H9 (cell line): ENCODE measurements at regions not wholly inside any gene's neighbourhood (a gene's known extent, or its start where the extent isn't known, plus 50 kb on each side); places are given as distances from the start of the nearest gene placed in this dataset.

Experiments used
- DNase-seq: peaks from one replicate; pipeline ENCODE4 v3.0.0-alpha.2; 2017
- H2AFZ ChIP-seq: one replicate; pipeline ENCODE4 v1.6.1; 2013; ENCODE audit warnings: mild to moderate bottlenecking, low read length, control low read depth, moderate library complexity
- H2AK5ac ChIP-seq: 2 replicates; pipeline ENCODE4 v1.6.1; 2013; ENCODE audit warnings: low read length, control low read depth, mixed read lengths; ENCODE audit not compliant: insufficient read length
- H2BK120ac ChIP-seq: one replicate; pipeline ENCODE4 v1.6.1; 2013; ENCODE audit warnings: low read depth, mild to moderate bottlenecking, low read length, control low read depth, inconsistent platforms; ENCODE audit not compliant: poor library complexity, severe bottlenecking
- H2BK12ac ChIP-seq: 2 replicates; pipeline ENCODE4 v1.6.1; 2013; ENCODE audit warnings: low read length, control low read depth, mixed read lengths, low read depth; ENCODE audit not compliant: insufficient read length
- H2BK15ac ChIP-seq: 2 replicates; pipeline ENCODE4 v1.6.1; 2013; ENCODE audit warnings: low read depth, low read length, control low read depth
- H2BK20ac ChIP-seq: one replicate; pipeline ENCODE4 v1.6.1; 2013; ENCODE audit warnings: low read depth, mild to moderate bottlenecking, low read length, control low read depth, inconsistent platforms; ENCODE audit not compliant: poor library complexity, severe bottlenecking
- H2BK5ac ChIP-seq: 2 replicates; pipeline ENCODE4 v1.6.1; 2013; ENCODE audit warnings: low read length, control low read depth, mixed read lengths; ENCODE audit not compliant: insufficient read length
- H3K14ac ChIP-seq: 2 replicates; pipeline ENCODE4 v1.6.1; 2013; ENCODE audit warnings: low read length, control low read depth; ENCODE audit not compliant: insufficient read depth
- H3K18ac ChIP-seq: 2 replicates; pipeline ENCODE4 v1.6.1; 2013; ENCODE audit warnings: low read depth, mild to moderate bottlenecking, mixed read lengths, low read length, control low read depth; ENCODE audit not compliant: insufficient read length
- H3K23ac ChIP-seq: 2 replicates; pipeline ENCODE4 v1.6.1; 2013; ENCODE audit warnings: low read length, control low read depth, mixed read lengths, low read depth; ENCODE audit not compliant: insufficient read length
- H3K23me2 ChIP-seq: 2 replicates; pipeline ENCODE4 v1.6.1; 2013; ENCODE audit warnings: low read depth, mild to moderate bottlenecking, mixed read lengths, low read length, control low read depth; ENCODE audit not compliant: insufficient read length, poor library complexity, severe bottlenecking
- H3K27ac ChIP-seq: 2 replicates; pipeline ENCODE4 v1.5.1; 2013; ENCODE audit warnings: low read length, control low read depth, mixed read lengths, low read depth; ENCODE audit not compliant: insufficient read length
- H3K27me3 ChIP-seq: 2 replicates; pipeline ENCODE4 v1.6.1; 2013; ENCODE audit warnings: low read length, control low read depth, inconsistent platforms; ENCODE audit not compliant: insufficient read depth
- H3K4ac ChIP-seq: 2 replicates; pipeline ENCODE4 v1.6.1; 2013; ENCODE audit warnings: low read depth, mild to moderate bottlenecking, control low read depth, inconsistent platforms, low read length, moderate library complexity
- H3K4me1 ChIP-seq: 2 replicates; pipeline ENCODE4 v1.6.1; 2013; ENCODE audit warnings: low read length, control low read depth, inconsistent platforms; ENCODE audit not compliant: insufficient read depth
- H3K4me2 ChIP-seq: 2 replicates; pipeline ENCODE4 v1.6.1; 2013; ENCODE audit warnings: low read length, control low read depth, mixed read lengths; ENCODE audit not compliant: insufficient read length, insufficient read depth
- H3K56ac ChIP-seq: 2 replicates; pipeline ENCODE4 v1.6.1; 2013; ENCODE audit warnings: low read depth, mild to moderate bottlenecking, mixed read lengths, low read length, control low read depth; ENCODE audit not compliant: insufficient read length
- H3K79me1 ChIP-seq: 2 replicates; pipeline ENCODE4 v1.6.1; 2013; ENCODE audit warnings: low read depth, mild to moderate bottlenecking, moderate library complexity, low read length, control low read depth, inconsistent platforms; ENCODE audit not compliant: insufficient read depth, poor library complexity, severe bottlenecking
- H3K79me2 ChIP-seq: 2 replicates; pipeline ENCODE4 v1.6.1; 2013; ENCODE audit warnings: low read length, control low read depth, inconsistent platforms; ENCODE audit not compliant: insufficient read depth
- H3K9ac ChIP-seq: 2 replicates; pipeline ENCODE4 v1.6.1; 2013; ENCODE audit warnings: low read length, control low read depth, mixed read lengths; ENCODE audit not compliant: insufficient read length; ENCODE audit errors: extremely low read depth
- H3K9me3 ChIP-seq: one replicate; pipeline ENCODE4 v1.6.1; 2013; ENCODE audit warnings: low read depth, low read length, inconsistent platforms; ENCODE audit not compliant: control insufficient read depth
- H3T11ph ChIP-seq: one replicate; pipeline ENCODE4 v1.6.1; 2013; ENCODE audit warnings: mild to moderate bottlenecking, low read length, control low read depth, inconsistent platforms
- H4K20me1 ChIP-seq: one replicate; pipeline ENCODE4 v1.6.1; 2013; ENCODE audit not compliant: control insufficient read depth, insufficient read length, insufficient read depth
- H4K5ac ChIP-seq: 2 replicates; pipeline ENCODE4 v1.6.1; 2013; ENCODE audit warnings: low read depth, mild to moderate bottlenecking, mixed read lengths, low read length, control low read depth; ENCODE audit not compliant: insufficient read length
- H4K8ac ChIP-seq: replicated peaks from 2 replicates; pipeline ENCODE4 v1.6.1; 2013; ENCODE audit warnings: low read length, control low read depth, mixed read lengths, low read depth; ENCODE audit not compliant: insufficient read length
- H4K91ac ChIP-seq: 2 replicates; pipeline ENCODE4 v1.6.1; 2013; ENCODE audit warnings: low read depth, mild to moderate bottlenecking, moderate library complexity, mixed read lengths, low read length, control low read depth; ENCODE audit not compliant: insufficient read length
- H3K27ac Mint-ChIP-seq, 3 experiments: 2 replicates in 2 of 3; 3 replicates in 1 of 3; pipeline ENCODE4 v1.8.0; 2020 to 2021; ENCODE audit warnings: mixed read lengths in 3 of 3, mild to moderate bottlenecking in 1 of 3, moderate library complexity in 1 of 3
- H3K27me3 Mint-ChIP-seq: 2 replicates; pipeline ENCODE4 v1.8.0; 2021; ENCODE audit warnings: low read depth, mild to moderate bottlenecking, moderate library complexity, mixed read lengths
- H3K36me3 Mint-ChIP-seq, 3 experiments: 2 replicates in 2 of 3; 3 replicates in 1 of 3; pipeline ENCODE4 v1.8.0; 2020 to 2021; ENCODE audit warnings: low read depth in 3 of 3, mixed read lengths in 3 of 3; ENCODE audit not compliant: insufficient read depth in 1 of 3
- H3K4me1 Mint-ChIP-seq, 2 experiments: 2 replicates each; pipeline ENCODE4 v1.8.0; 2020; ENCODE audit warnings: mixed read lengths in 2 of 2
- H3K4me3 Mint-ChIP-seq, 2 experiments: 2 replicates in 1 of 2; 3 replicates in 1 of 2; pipeline ENCODE4 v1.8.0; 2020 to 2021; ENCODE audit warnings: mild to moderate bottlenecking in 2 of 2, mixed read lengths in 2 of 2, moderate library complexity in 1 of 2
- H3K9me3 Mint-ChIP-seq, 2 experiments: 2 replicates in 1 of 2; 3 replicates in 1 of 2; pipeline ENCODE4 v1.8.0; 2020; ENCODE audit warnings: mild to moderate bottlenecking in 2 of 2, mixed read lengths in 2 of 2, moderate library complexity in 1 of 2
- CTCF ChIP-seq: fragments of 200-600 bp; sonication (generic); conservative IDR thresholded peaks from 3 replicates; pipeline ENCODE4 v1.8.0; 2021; ENCODE audit warnings: antibody characterized with exemption, mild to moderate bottlenecking
- WGBS: extraction: QIAGEN DNeasy Blood & Tissue Kit; methylation state at CpG from one replicate; pipeline ENCODE4 v1.1.7; 2013; ENCODE audit warnings: missing lambda C conversion rate, low lambda C conversion rate, mixed read lengths; ENCODE audit not compliant: insufficient read length; ENCODE audit errors: extremely low coverage; 5-methylcytosine and 5-hydroxymethylcytosine counted together

- Mint-ChIP-seq H3K4me1 (peaks cover 9% of the 10 kb centered on the region in 2 experiments), H3K36me3 (peaks cover 0 to 12% (median 0%) of the 10 kb centered on the region in 3 experiments; a peak in 2 of 7 replicates), H3K27me3 (no peaks in the 10 kb centered on the region; the same call in none of the 2 replicates), H3K27ac (no peak overlapping the region), H3K9me3 (peaks cover 8 to 11% of the 10 kb centered on the region in 2 experiments; a peak in 4 of 5 replicates), H3K4me3 (no peak overlapping the region)
- Histone ChIP-seq H3K4ac (no peak overlapping the region), H3K4me1 (peaks cover 4% of the 10 kb centered on the region; the same call in 1 of the 2 replicates), H3K27me3 (no peaks in the 10 kb centered on the region), H2BK12ac (no peak overlapping the region), H3K79me2 (no peaks in the 10 kb centered on the region), H2BK5ac (no peak overlapping the region), H4K5ac (no peak overlapping the region), H2BK20ac (no peak overlapping the region), H3K79me1 (no peaks in the 10 kb centered on the region), H2AFZ (no peak overlapping the region), H4K91ac (no peak overlapping the region), H3K56ac (no peak overlapping the region), H3K9me3 (no peaks in the 10 kb centered on the region), H3K23ac (no peak overlapping the region), H3K18ac (no peak overlapping the region), H4K8ac (no peak overlapping the region), H2AK5ac (no peak overlapping the region), H3K23me2 (no peaks in the 10 kb centered on the region), H2BK15ac (no peak overlapping the region), H3T11ph (no peak overlapping the region), H3K9ac (no peak overlapping the region), H3K27ac (no peak overlapping the region), H3K14ac (no peak overlapping the region), H4K20me1 (no peaks in the 10 kb centered on the region), H3K4me2 (no peak overlapping the region), H2BK120ac (no peak overlapping the region)
- DNase-seq, result peak; percentile 55
- TF ChIP-seq CTCF, result no peak
- WGBS, result no CpG with 5 or more reads among the region's 15 CpGs
Measured at GRCh38 chr19:31761281-31761913, 412.2 kb upstream of the TSHZ3 start.
